ENCODE measurements at regions not wholly inside any gene's neighbourhood (a gene's known extent, or its start where the extent isn't known, plus 50 kb on each side); places are given as distances from the start of the nearest gene placed in this dataset.

DNA sequence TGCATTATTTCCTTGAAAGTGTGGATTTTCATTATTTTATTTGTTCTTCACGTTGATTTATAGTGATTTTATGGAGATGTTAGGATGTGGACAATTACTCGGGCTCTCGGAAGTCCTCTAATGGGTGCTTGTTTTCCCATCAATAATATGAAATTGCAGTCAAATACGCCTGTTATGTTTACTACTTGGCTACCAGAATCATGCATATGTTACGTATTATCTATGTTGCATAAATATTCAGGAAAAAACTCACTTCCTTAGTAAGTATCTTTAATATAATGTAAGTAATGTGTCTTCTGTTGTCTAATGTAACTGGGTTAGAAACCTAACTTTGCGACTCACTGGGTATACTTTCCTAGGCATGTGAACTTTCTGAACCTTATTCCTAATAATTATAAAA lies 823.4 kb upstream of the CHORDC1 start:
- H4K8ac ChIP-seq (ENCODE audit: low read depth in 2 of 2, low read length in 2 of 2): no peak overlapping the region
- H3K56ac ChIP-seq (ENCODE audit: extremely low read depth, insufficient read depth, low read length): no peak overlapping the region
- no peak overlapping the region for H3K27ac ChIP-seq (ENCODE audit: insufficient read depth, low read length)
- H2AK9ac ChIP-seq (replicated peaks; ENCODE audit: low read depth, low read length, poor library complexity): no peak overlapping the region
- H2BK15ac ChIP-seq (ENCODE audit: low read depth, low read length): no peak overlapping the region
- no peak overlapping the region for H4K91ac ChIP-seq (ENCODE audit: insufficient read depth, low read depth, low read length)
- no peak overlapping the region for H3K14ac ChIP-seq (replicated peaks; ENCODE audit: low read depth, low read length)
- H3K4me2 ChIP-seq (ENCODE audit: low read depth, low read length): no peak overlapping the region
- ChIA-PET POLR2A (ENCODE audit: unreplicated experiment) (no interaction called here), CTCF (no interaction called here)
- H3K4ac ChIP-seq (ENCODE audit: low read depth, low read length): no peak overlapping the region
- no peak for TF ChIP-seq RAD21 (IDR thresholded peaks at IDR 0.05; ENCODE audit: low read length)
- TF ChIP-seq, protein P1, sequence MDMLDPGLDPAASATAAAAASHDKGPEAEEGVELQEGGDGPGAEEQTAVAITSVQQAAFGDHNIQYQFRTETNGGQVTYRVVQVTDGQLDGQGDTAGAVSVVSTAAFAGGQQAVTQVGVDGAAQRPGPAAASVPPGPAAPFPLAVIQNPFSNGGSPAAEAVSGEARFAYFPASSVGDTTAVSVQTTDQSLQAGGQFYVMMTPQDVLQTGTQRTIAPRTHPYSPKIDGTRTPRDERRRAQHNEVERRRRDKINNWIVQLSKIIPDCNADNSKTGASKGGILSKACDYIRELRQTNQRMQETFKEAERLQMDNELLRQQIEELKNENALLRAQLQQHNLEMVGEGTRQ (IDR thresholded peaks at IDR 0.05; ENCODE audit: low read depth, low read length): no peak
- TF ChIP-seq MAFK (IDR thresholded peaks at IDR 0.05; ENCODE audit: low read depth, low read length): no peak
- TF ChIP-seq CEBPB (IDR thresholded peaks at IDR 0.05; ENCODE audit: low read depth, low read length): no peak
- no peak for TF ChIP-seq CHD1 (IDR thresholded peaks at IDR 0.05; ENCODE audit: low read depth, low read length)
- TF ChIP-seq RFX5 (IDR thresholded peaks at IDR 0.05; ENCODE audit: low read depth, low read length): no peak
- TF ChIP-seq MXI1 (IDR thresholded peaks at IDR 0.05; ENCODE audit: borderline replicate concordance, low read depth, low read length): no peak
- TF ChIP-seq MAZ (IDR thresholded peaks at IDR 0.05; ENCODE audit: borderline replicate concordance, low read depth, low read length): no peak
- TF ChIP-seq, protein P2, sequence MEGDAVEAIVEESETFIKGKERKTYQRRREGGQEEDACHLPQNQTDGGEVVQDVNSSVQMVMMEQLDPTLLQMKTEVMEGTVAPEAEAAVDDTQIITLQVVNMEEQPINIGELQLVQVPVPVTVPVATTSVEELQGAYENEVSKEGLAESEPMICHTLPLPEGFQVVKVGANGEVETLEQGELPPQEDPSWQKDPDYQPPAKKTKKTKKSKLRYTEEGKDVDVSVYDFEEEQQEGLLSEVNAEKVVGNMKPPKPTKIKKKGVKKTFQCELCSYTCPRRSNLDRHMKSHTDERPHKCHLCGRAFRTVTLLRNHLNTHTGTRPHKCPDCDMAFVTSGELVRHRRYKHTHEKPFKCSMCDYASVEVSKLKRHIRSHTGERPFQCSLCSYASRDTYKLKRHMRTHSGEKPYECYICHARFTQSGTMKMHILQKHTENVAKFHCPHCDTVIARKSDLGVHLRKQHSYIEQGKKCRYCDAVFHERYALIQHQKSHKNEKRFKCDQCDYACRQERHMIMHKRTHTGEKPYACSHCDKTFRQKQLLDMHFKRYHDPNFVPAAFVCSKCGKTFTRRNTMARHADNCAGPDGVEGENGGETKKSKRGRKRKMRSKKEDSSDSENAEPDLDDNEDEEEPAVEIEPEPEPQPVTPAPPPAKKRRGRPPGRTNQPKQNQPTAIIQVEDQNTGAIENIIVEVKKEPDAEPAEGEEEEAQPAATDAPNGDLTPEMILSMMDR (conservative IDR thresholded peaks at IDR 0.05; ENCODE audit: low read depth, low read length): no peak
- TF ChIP-seq RCOR1 (IDR thresholded peaks at IDR 0.05; ENCODE audit: insufficient replicate concordance, low read length): no peak
- TF ChIP-seq POLR2A (IDR thresholded peaks at IDR 0.05; ENCODE audit: low read depth, low read length): no peak
- H3K9ac ChIP-seq (ENCODE audit: low read depth, low read length): no peak overlapping the region
- in situ Hi-C loops (cut with MboI; ENCODE audit: low sequenced_read_pairs): no loop called here
- intact Hi-C loops (cut with micrococcal nuclease): no loop called here
- no peak overlapping the region for H3K23ac ChIP-seq (ENCODE audit: low read depth, low read length)
- no peaks in the 10 kb centered on the region for H3K4me1 ChIP-seq (ENCODE audit: control insufficient read depth, insufficient read depth, low read length)
- H2BK120ac ChIP-seq (ENCODE audit: low read depth, low read length): no peak overlapping the region
- no TSS peak for BruUV-seq (replicated peaks)
- DNase-seq: no peak
- H3K4me3 ChIP-seq (ENCODE audit: insufficient read depth, low read depth, low read length): no peak overlapping the region
- no peak overlapping the region for H2AFZ ChIP-seq (replicated peaks; ENCODE audit: low read length, poor library complexity)
- H3K9me3 ChIP-seq (ENCODE audit: control insufficient read depth, insufficient read depth, low read length): 0 out of 2 replicates have a peak, but pooled peaks cover 4% of the 10 kb centered on the region
- no peak for ATAC-seq (ENCODE audit: low read depth)
- H2BK5ac ChIP-seq (ENCODE audit: low read depth, low read length, poor library complexity, severe bottlenecking): no peak overlapping the region
- H4K20me1 ChIP-seq (ENCODE audit: insufficient read depth, low read length): no peaks in the 10 kb centered on the region
- H3K18ac ChIP-seq (ENCODE audit: low read depth, low read length): no peak overlapping the region
- no peaks in the 10 kb centered on the region for H3K79me1 ChIP-seq (ENCODE audit: low read depth in 1 of 2, low read length in 2 of 2)
- no peak overlapping the region for H2AK5ac ChIP-seq (ENCODE audit: low read depth, low read length)
- H3K36me3 ChIP-seq (ENCODE audit: control insufficient read depth, insufficient read depth, low read length): no peaks in the 10 kb centered on the region
- H3K27me3 ChIP-seq (ENCODE audit: control insufficient read depth, insufficient read depth, low read length): no peaks in the 10 kb centered on the region
- no CpG with 5 or more reads among the region's 6 CpGs for whole genome bisulfite sequencing, 2 experiments (ENCODE audit: extremely low coverage in 2 of 2, insufficient read length in 1 of 2)
- no peaks in the 10 kb centered on the region for H3K9me1 ChIP-seq (ENCODE audit: insufficient read depth, low read length)
- H4K5ac ChIP-seq (ENCODE audit: low read depth, low read length): no peak overlapping the region
- no peak overlapping the region for H2BK20ac ChIP-seq (ENCODE audit: low read depth, low read length)
- dilution Hi-C loops (cut with HindIII; ENCODE audit: low sequenced_read_pairs, unreplicated experiment): no loop called here

Measured in IMR-90 (cell line).